Loucy (cell line): ENCODE measurements at regions not wholly inside any gene's neighbourhood (a gene's known extent, or its start where the extent isn't known, plus 50 kb on each side); places are given as distances from the start of the nearest gene placed in this dataset.

Experiments used
- EZH2phosphoT487 ChIP-seq: fragments of 200-600 bp; IDR thresholded peaks from 2 replicates; pipeline ENCODE4 v1.6.1; 2018; ENCODE audit warnings: antibody characterized with exemption, mild to moderate bottlenecking, moderate library complexity, borderline replicate concordance
- TF ChIP-seq, protein P1 (sequence below): fragments of 200-600 bp; sonication (generic); conservative IDR thresholded peaks from 2 replicates; pipeline ENCODE4 v1.5.1; 2014; ENCODE audit warnings: mild to moderate bottlenecking, antibody characterized with exemption, low read length

DNA sequence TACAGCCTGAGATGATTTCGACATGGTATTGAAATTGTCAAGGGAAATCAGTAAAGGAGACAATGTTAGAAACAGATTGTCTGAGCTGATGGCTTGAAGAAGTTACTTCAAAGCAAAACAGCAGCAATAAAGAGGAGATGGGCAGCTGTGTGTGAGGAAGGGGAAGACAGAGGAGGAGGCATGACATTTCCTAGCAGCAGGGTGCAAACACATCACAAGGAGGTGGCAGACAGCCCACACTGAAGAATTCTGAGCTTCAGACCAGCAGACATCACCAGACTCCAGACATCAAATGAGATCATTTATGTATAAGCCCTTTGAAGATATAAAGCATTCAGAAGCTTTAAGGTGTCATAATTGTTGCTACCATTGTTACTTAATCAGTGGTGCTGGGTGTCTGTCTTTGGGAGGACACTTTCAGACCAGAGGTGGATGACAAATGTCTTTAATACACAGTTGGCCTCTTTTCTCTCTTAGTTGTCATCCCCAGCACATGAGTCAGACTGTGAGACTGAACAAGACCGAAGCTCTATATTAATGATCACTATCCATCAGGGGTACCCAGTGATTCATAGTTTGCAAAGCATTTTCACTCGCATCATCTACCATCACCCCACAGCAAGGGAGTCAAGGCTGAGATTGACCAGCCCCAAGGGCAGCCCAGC, 203.9 kb downstream of the MINAR1 start:
- TF ChIP-seq, protein P1, sequence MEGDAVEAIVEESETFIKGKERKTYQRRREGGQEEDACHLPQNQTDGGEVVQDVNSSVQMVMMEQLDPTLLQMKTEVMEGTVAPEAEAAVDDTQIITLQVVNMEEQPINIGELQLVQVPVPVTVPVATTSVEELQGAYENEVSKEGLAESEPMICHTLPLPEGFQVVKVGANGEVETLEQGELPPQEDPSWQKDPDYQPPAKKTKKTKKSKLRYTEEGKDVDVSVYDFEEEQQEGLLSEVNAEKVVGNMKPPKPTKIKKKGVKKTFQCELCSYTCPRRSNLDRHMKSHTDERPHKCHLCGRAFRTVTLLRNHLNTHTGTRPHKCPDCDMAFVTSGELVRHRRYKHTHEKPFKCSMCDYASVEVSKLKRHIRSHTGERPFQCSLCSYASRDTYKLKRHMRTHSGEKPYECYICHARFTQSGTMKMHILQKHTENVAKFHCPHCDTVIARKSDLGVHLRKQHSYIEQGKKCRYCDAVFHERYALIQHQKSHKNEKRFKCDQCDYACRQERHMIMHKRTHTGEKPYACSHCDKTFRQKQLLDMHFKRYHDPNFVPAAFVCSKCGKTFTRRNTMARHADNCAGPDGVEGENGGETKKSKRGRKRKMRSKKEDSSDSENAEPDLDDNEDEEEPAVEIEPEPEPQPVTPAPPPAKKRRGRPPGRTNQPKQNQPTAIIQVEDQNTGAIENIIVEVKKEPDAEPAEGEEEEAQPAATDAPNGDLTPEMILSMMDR = no peak
- TF ChIP-seq EZH2phosphoT487 = no peak
